Brain pericyte (primary cell): ENCODE measurements at regions not wholly inside any gene's neighbourhood (a gene's known extent, or its start where the extent isn't known, plus 50 kb on each side); places are given as distances from the start of the nearest gene placed in this dataset.

ENCODE experiments used
- DNase-seq: peaks from one replicate; pipeline ENCODE4 v3.0.0-alpha.2; 2012; ENCODE audit warnings: low read depth, low spot score

GRCh38 chr2:121860033-121860757 is 104.7 kb downstream of the TSN start:
- no peak for DNase-seq

GRCh38 chr2:121860758-121861227 is 105.3 kb downstream of the TSN start:
- no peak for DNase-seq

- DNase-seq = no peak
Observed at GRCh38 chr2:121862286-121862685, 106.8 kb downstream of the TSN start.

GRCh38 chr2:121865914-121866313 is 110.5 kb downstream of the TSN start:
- DNase-seq = no peak

GRCh38 chr2:121866789-121867188 is 111.3 kb downstream of the TSN start:
- no peak for DNase-seq

- no peak for DNase-seq
Observed at GRCh38 chr2:121868652-121869051, 113.2 kb downstream of the TSN start.

- DNase-seq = no peak
Observed at GRCh38 chr2:121869363-121869762, 113.9 kb downstream of the TSN start.

- DNase-seq = no peak
Observed at GRCh38 chr2:121869873-121870272, 114.4 kb downstream of the TSN start.

- DNase-seq = no peak
Observed at GRCh38 chr2:121872651-121873050, 117.2 kb downstream of the TSN start.

- no peak for DNase-seq
Observed at GRCh38 chr2:121873864-121874263, 118.4 kb downstream of the TSN start.

- DNase-seq = no peak
Observed at GRCh38 chr2:121875585-121876185, 120.2 kb downstream of the TSN start.

- no peak for DNase-seq
Observed at GRCh38 chr2:121877366-121877765, 121.9 kb downstream of the TSN start.

- DNase-seq = no peak
Observed at GRCh38 chr2:121880283-121880682, 124.8 kb downstream of the TSN start.

- no peak for DNase-seq
Observed at GRCh38 chr2:121881038-121881437, 125.6 kb downstream of the TSN start.

GRCh38 chr2:121881950-121882349 is 126.5 kb downstream of the TSN start:
- no peak for DNase-seq

GRCh38 chr2:121884078-121884477 is 128.6 kb downstream of the TSN start:
- no peak for DNase-seq

GRCh38 chr2:121884511-121884921 is 129.1 kb downstream of the TSN start:
- no peak for DNase-seq

- DNase-seq = no peak
Observed at GRCh38 chr2:121886059-121886458, 130.6 kb downstream of the TSN start.

GRCh38 chr2:121887513-121888188 is 132.2 kb downstream of the TSN start:
- no peak for DNase-seq

GRCh38 chr2:121888189-121888557 is 132.7 kb downstream of the TSN start:
- no peak for DNase-seq

- no peak for DNase-seq
Observed at GRCh38 chr2:121890041-121890440, 134.6 kb downstream of the TSN start.

GRCh38 chr2:121895723-121896571 is 140.5 kb downstream of the TSN start:
- DNase-seq = no peak
